Testis (tissue), 2 donors: ENCODE measurements at regions not wholly inside any gene's neighbourhood (a gene's known extent, or its start where the extent isn't known, plus 50 kb on each side); places are given as distances from the start of the nearest gene placed in this dataset.
"Not testable (repeated sequence)": the region's sequence is repeated elsewhere in the genome, so short reads cannot be mapped to it uniquely, and the experiment has no call there.

Source experiments
- CTCF ChIP-seq, 3 experiments: fragments of 450-650 bp in 2 of 3; fragments of 200-600 bp in 1 of 3; sonication (generic) in 1 of 3; IDR thresholded peaks; one replicate each; pipeline ENCODE4 v1.5.1; 2016 to 2019; ENCODE audit warnings: antibody characterized with exemption in 3 of 3, mild to moderate bottlenecking in 2 of 3, moderate library complexity in 1 of 3
- POLR2A ChIP-seq: fragments of 450-650 bp; IDR thresholded peaks from one replicate; pipeline ENCODE4 v1.6.1; 2017; ENCODE audit warnings: antibody characterized with exemption, mild to moderate bottlenecking, moderate library complexity

- TF ChIP-seq CTCF (IDR thresholded peaks at IDR 0.05); POLR2A: not testable (repeated sequence)
Measured at GRCh38 chr13:55582294-55582693, 1558.4 kb upstream of the PRR20A start.
